DND-41 (cell line): ENCODE measurements at regions not wholly inside any gene's neighbourhood (a gene's known extent, or its start where the extent isn't known, plus 50 kb on each side); places are given as distances from the start of the nearest gene placed in this dataset.

Experiments used
- ATAC-seq: fragments of 200-7000 bp; cut with Tn5 transposase; 3 replicates; pipeline ENCODE4 v1.9.1; 2021; ENCODE audit warnings: low read depth; ENCODE audit not compliant: insufficient read depth
- DNase-seq: peaks from one replicate; pipeline ENCODE4 v3.0.0-alpha.2; 2020
- H2AFZ ChIP-seq: 2 replicates; pipeline ENCODE4 v1.6.0; 2012; ENCODE audit warnings: low read depth, low read length
- H3K27ac ChIP-seq: 2 replicates; pipeline ENCODE4 v1.5.1; 2012; ENCODE audit warnings: low read length, inconsistent platforms
- H3K27me3 ChIP-seq: fragments of 200-600 bp; sonication (generic); 2 replicates; pipeline ENCODE4 v1.6.0; 2012; ENCODE audit warnings: low read length, mild to moderate bottlenecking, inconsistent platforms; ENCODE audit not compliant: insufficient read depth, poor library complexity
- H3K36me3 ChIP-seq: 2 replicates; pipeline ENCODE4 v1.5.1; 2012; ENCODE audit warnings: low read length, inconsistent platforms; ENCODE audit not compliant: insufficient read depth
- H3K4me1 ChIP-seq: 2 replicates; pipeline ENCODE4 v1.5.1; 2012; ENCODE audit warnings: mild to moderate bottlenecking, low read length; ENCODE audit not compliant: insufficient read depth
- H3K4me2 ChIP-seq: 2 replicates; pipeline ENCODE4 v1.6.0; 2012; ENCODE audit warnings: mild to moderate bottlenecking, moderate library complexity, low read length, inconsistent platforms; ENCODE audit not compliant: insufficient read depth
- H3K4me3 ChIP-seq, 2 experiments: fragments of 200-600 bp in 1 of 2; shearing (Covaris generic) in 1 of 2; 2 replicates each; pipeline ENCODE4 v1.5.1; 2012 to 2016; ENCODE audit warnings: inconsistent platforms in 2 of 2, low read length in 2 of 2, mild to moderate bottlenecking in 2 of 2, low read depth in 1 of 2, moderate library complexity in 1 of 2
- H3K79me2 ChIP-seq: 2 replicates; pipeline ENCODE4 v1.6.0; 2012; ENCODE audit warnings: low read length, inconsistent platforms; ENCODE audit not compliant: insufficient read depth
- H3K9ac ChIP-seq: 2 replicates; pipeline ENCODE4 v1.6.0; 2012; ENCODE audit warnings: low read depth, mild to moderate bottlenecking, inconsistent platforms, low read length, moderate library complexity
- H3K9me3 ChIP-seq: 2 replicates; pipeline ENCODE4 v1.5.1; 2012; ENCODE audit warnings: low read length, moderate library complexity, mild to moderate bottlenecking, inconsistent platforms; ENCODE audit not compliant: insufficient read depth, severe bottlenecking
- H4K20me1 ChIP-seq: 2 replicates; pipeline ENCODE4 v1.6.0; 2012; ENCODE audit warnings: low read length; ENCODE audit not compliant: insufficient read depth
- EZH2 ChIP-seq: IDR thresholded peaks from 3 replicates; pipeline ENCODE4 v1.6.1; 2012; ENCODE audit warnings: borderline replicate concordance, low read depth, mild to moderate bottlenecking, moderate library complexity, low read length, inconsistent platforms; ENCODE audit not compliant: severe bottlenecking
- TF ChIP-seq, protein P1 (sequence below): IDR thresholded peaks from 2 replicates; pipeline ENCODE4 v1.5.1; 2012; ENCODE audit warnings: borderline replicate concordance, low read length, moderate library complexity, mild to moderate bottlenecking; ENCODE audit not compliant: poor library complexity, severe bottlenecking; ENCODE audit errors: extremely low read depth

- DNase-seq (no peak), ATAC-seq (no peak)
- H3K9ac ChIP-seq, result no peak overlapping the region
- no peaks in the 10 kb centered on the region for H3K4me1 ChIP-seq
- H4K20me1 ChIP-seq, result no peaks in the 10 kb centered on the region
- no peaks in the 10 kb centered on the region for H3K79me2 ChIP-seq
- H3K4me3 ChIP-seq, result no peak overlapping the region
- no peak overlapping the region for H2AFZ ChIP-seq
- no peaks in the 10 kb centered on the region for H3K36me3 ChIP-seq
- H3K27ac ChIP-seq, result no peak overlapping the region
- no peaks in the 10 kb centered on the region for H3K27me3 ChIP-seq
- no peak overlapping the region for H3K4me2 ChIP-seq
- TF ChIP-seq, protein P1, sequence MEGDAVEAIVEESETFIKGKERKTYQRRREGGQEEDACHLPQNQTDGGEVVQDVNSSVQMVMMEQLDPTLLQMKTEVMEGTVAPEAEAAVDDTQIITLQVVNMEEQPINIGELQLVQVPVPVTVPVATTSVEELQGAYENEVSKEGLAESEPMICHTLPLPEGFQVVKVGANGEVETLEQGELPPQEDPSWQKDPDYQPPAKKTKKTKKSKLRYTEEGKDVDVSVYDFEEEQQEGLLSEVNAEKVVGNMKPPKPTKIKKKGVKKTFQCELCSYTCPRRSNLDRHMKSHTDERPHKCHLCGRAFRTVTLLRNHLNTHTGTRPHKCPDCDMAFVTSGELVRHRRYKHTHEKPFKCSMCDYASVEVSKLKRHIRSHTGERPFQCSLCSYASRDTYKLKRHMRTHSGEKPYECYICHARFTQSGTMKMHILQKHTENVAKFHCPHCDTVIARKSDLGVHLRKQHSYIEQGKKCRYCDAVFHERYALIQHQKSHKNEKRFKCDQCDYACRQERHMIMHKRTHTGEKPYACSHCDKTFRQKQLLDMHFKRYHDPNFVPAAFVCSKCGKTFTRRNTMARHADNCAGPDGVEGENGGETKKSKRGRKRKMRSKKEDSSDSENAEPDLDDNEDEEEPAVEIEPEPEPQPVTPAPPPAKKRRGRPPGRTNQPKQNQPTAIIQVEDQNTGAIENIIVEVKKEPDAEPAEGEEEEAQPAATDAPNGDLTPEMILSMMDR, result no peak
- no peak for TF ChIP-seq EZH2
- H3K9me3 ChIP-seq, result no peaks in the 10 kb centered on the region
These were observed 1455.6 kb upstream of the TMEM132C start for GRCh38 chr12:126811391-126811790.

DNA sequence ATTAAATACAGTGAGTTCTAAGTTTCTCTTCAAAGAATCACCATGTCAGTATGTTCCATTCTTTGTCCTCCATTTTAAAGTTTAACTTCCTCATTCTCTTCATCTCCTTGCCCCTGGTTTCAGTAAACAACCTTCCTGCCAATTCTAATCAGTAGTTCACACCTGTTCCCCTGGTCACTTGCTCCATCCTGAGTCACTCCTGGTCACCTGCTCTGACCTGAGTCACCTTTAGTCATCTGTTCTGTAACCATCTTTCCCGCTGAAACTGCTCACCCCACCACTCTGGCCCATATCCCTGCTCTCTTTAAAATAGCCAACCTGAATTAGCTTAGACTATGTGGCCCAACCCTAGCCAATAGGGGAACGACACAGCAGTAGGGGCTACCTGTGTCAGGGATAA is 1447.4 kb upstream of the TMEM132C start:
- Histone ChIP-seq H3K4me2 (no peak overlapping the region), H3K9ac (no peak overlapping the region), H3K36me3 (no peaks in the 10 kb centered on the region), H3K27ac (no peak overlapping the region), H4K20me1 (no peaks in the 10 kb centered on the region), H2AFZ (no peak overlapping the region), H3K4me3 (no peak overlapping the region), H3K9me3 (peaks cover 3% of the 10 kb centered on the region), H3K79me2 (no peaks in the 10 kb centered on the region), H3K4me1 (no peaks in the 10 kb centered on the region), H3K27me3 (no peaks in the 10 kb centered on the region)
- TF ChIP-seq, protein P1, result no peak
- ATAC-seq (no peak), DNase-seq (no peak)

- no peak for ATAC-seq
These were observed 1435.9 kb upstream of the TMEM132C start for GRCh38 chr12:126830778-126831680.

More at GRCh38 chr12:126830778-126831680, 1435.9 kb upstream of the TMEM132C start:
- Histone ChIP-seq H2AFZ (no peak overlapping the region), H3K4me3 (no peak overlapping the region), H3K27ac (no peak overlapping the region), H3K79me2 (no peaks in the 10 kb centered on the region), H3K9me3 (peaks cover 4% of the 10 kb centered on the region), H3K27me3 (no peaks in the 10 kb centered on the region), H3K9ac (no peak overlapping the region), H4K20me1 (no peaks in the 10 kb centered on the region), H3K4me2 (no peak overlapping the region), H3K36me3 (no peaks in the 10 kb centered on the region), H3K4me1 (no peaks in the 10 kb centered on the region)
- no peak for DNase-seq
- no peak for TF ChIP-seq EZH2
- TF ChIP-seq, protein P1, result no peak
